ENCODE measurements at regions not wholly inside any gene's neighbourhood (a gene's known extent, or its start where the extent isn't known, plus 50 kb on each side); places are given as distances from the start of the nearest gene placed in this dataset.

- TF ChIP-seq CTCF (conservative IDR thresholded peaks at IDR 0.05; ENCODE audit: low read length) (no peak), EZH2phosphoT487 (IDR thresholded peaks at IDR 0.05; ENCODE audit: borderline replicate concordance) (no peak)
Measured at GRCh38 chr4:16952462-16952871, 54.0 kb upstream of the LDB2 start.

Data from Loucy (cell line).